ENCODE measurements at regions not wholly inside any gene's neighbourhood (a gene's known extent, or its start where the extent isn't known, plus 50 kb on each side); places are given as distances from the start of the nearest gene placed in this dataset.

DNA sequence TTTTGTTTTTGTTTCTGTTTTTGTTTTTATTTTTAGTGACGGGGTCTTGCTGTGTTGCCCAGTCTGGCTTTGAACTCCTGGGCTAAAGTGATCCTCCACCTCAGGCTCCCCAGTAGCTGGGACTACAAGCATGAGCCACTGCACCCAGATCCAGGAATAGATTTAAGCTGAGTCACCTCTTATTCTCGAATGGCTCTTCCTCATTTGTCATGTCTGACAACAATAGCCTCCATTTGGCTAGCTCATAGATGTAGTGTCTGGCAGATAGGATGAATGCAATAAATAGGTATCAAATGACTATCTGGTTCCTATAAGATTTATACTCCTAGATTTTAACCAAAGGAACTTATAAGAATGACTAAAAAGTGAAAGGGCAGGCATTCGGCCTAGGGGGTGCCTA, 172.9 kb downstream of the TMEM26 start:
- no peak for DNase-seq (ENCODE audit: low spot score)
- Mint-ChIP-seq H3K36me3 (ENCODE audit: low read depth) (no peaks in the 10 kb centered on the region), H3K4me1 (ENCODE audit: low read depth) (peaks cover 8% of the 10 kb centered on the region), H3K27ac (ENCODE audit: unreplicated experiment) (no peak overlapping the region), H3K27me3 (ENCODE audit: low read depth) (no peaks in the 10 kb centered on the region), H3K9me3 (ENCODE audit: low read depth) (no peaks in the 10 kb centered on the region), H3K4me3 (ENCODE audit: unreplicated experiment) (no peak overlapping the region)
- TF ChIP-seq, protein P1, sequence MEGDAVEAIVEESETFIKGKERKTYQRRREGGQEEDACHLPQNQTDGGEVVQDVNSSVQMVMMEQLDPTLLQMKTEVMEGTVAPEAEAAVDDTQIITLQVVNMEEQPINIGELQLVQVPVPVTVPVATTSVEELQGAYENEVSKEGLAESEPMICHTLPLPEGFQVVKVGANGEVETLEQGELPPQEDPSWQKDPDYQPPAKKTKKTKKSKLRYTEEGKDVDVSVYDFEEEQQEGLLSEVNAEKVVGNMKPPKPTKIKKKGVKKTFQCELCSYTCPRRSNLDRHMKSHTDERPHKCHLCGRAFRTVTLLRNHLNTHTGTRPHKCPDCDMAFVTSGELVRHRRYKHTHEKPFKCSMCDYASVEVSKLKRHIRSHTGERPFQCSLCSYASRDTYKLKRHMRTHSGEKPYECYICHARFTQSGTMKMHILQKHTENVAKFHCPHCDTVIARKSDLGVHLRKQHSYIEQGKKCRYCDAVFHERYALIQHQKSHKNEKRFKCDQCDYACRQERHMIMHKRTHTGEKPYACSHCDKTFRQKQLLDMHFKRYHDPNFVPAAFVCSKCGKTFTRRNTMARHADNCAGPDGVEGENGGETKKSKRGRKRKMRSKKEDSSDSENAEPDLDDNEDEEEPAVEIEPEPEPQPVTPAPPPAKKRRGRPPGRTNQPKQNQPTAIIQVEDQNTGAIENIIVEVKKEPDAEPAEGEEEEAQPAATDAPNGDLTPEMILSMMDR (IDR thresholded peaks at IDR 0.05) = no peak

DNA sequence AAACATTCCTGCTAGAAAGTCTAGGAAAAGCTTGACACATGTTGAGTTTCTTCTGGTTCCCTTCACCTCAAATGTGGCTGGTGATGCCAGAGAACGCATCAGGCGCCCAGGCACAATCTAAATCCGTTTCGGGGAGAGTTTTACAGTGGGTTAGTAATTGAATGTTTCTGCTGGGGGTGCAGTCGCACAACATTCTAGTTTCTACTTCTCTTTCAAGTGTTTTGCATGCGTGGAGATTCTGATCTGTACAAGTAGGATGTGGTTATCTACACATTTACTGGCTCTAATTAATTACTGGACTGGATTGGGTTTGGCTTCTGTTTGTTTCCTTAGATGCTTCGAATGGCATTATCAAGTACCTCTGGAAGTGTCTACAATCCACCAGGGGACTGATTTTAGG, 173.8 kb downstream of the TMEM26 start:
- Mint-ChIP-seq H3K4me1 (ENCODE audit: low read depth) (peaks cover 8% of the 10 kb centered on the region), H3K9me3 (ENCODE audit: low read depth) (no peaks in the 10 kb centered on the region), H3K27ac (ENCODE audit: unreplicated experiment) (no peak overlapping the region), H3K36me3 (ENCODE audit: low read depth) (no peaks in the 10 kb centered on the region), H3K27me3 (ENCODE audit: low read depth) (no peaks in the 10 kb centered on the region), H3K4me3 (ENCODE audit: unreplicated experiment) (no peak overlapping the region)
- TF ChIP-seq, protein P1 (IDR thresholded peaks at IDR 0.05) = no peak
- no peak for DNase-seq (ENCODE audit: low spot score)

GRCh38 chr10:61278556-61278955, 174.6 kb downstream of the TMEM26 start:
- TF ChIP-seq, protein P1 (IDR thresholded peaks at IDR 0.05) = no peak
- no peaks in the 10 kb centered on the region for H3K27me3 Mint-ChIP-seq (ENCODE audit: low read depth)
- H3K9me3 Mint-ChIP-seq (ENCODE audit: low read depth) = no peaks in the 10 kb centered on the region
- peaks cover 1% of the 10 kb centered on the region for H3K4me1 Mint-ChIP-seq (ENCODE audit: low read depth)
- H3K27ac Mint-ChIP-seq (ENCODE audit: unreplicated experiment) = no peak overlapping the region
- DNase-seq (ENCODE audit: low spot score) = no peak
- no peak overlapping the region for H3K4me3 Mint-ChIP-seq (ENCODE audit: unreplicated experiment)
- no peaks in the 10 kb centered on the region for H3K36me3 Mint-ChIP-seq (ENCODE audit: low read depth)

- H3K27me3 Mint-ChIP-seq (ENCODE audit: low read depth) = peaks cover 2% of the 10 kb centered on the region
- peaks cover 12% of the 10 kb centered on the region for H3K4me1 Mint-ChIP-seq (ENCODE audit: low read depth)
- no peak overlapping the region for H3K27ac Mint-ChIP-seq (ENCODE audit: unreplicated experiment)
Observed at GRCh38 chr10:61272781-61273180, 180.4 kb downstream of the TMEM26 start.

GRCh38 chr10:61271127-61271780, 181.9 kb downstream of the TMEM26 start:
- Mint-ChIP-seq H3K27me3 (ENCODE audit: low read depth) (peaks cover 2% of the 10 kb centered on the region), H3K27ac (ENCODE audit: unreplicated experiment) (peak overlapping the region; percentile 70)

More at GRCh38 chr10:61272781-61273180, 180.4 kb downstream of the TMEM26 start:
- TF ChIP-seq, protein P1 (IDR thresholded peaks at IDR 0.05) = no peak
- DNase-seq (ENCODE audit: low spot score) = no peak
- Mint-ChIP-seq H3K36me3 (ENCODE audit: low read depth) (no peaks in the 10 kb centered on the region), H3K4me3 (ENCODE audit: unreplicated experiment) (no peak overlapping the region), H3K9me3 (ENCODE audit: low read depth) (peaks cover 2% of the 10 kb centered on the region)

More at GRCh38 chr10:61271127-61271780, 181.9 kb downstream of the TMEM26 start:
- no peak for DNase-seq (ENCODE audit: low spot score)
- Mint-ChIP-seq H3K36me3 (ENCODE audit: low read depth) (no peaks in the 10 kb centered on the region), H3K4me1 (ENCODE audit: low read depth) (peaks cover 12% of the 10 kb centered on the region), H3K4me3 (ENCODE audit: unreplicated experiment) (no peak overlapping the region), H3K9me3 (ENCODE audit: low read depth) (peaks cover 2% of the 10 kb centered on the region)
- TF ChIP-seq, protein P1 (IDR thresholded peaks at IDR 0.05) = peak; percentile 76

Measured in chondrocyte (in vitro differentiated cells).